ENCODE measurements at regions not wholly inside any gene's neighbourhood (a gene's known extent, or its start where the extent isn't known, plus 50 kb on each side); places are given as distances from the start of the nearest gene placed in this dataset.

- H3K4me3 ChIP-seq = no peak overlapping the region
- no peaks in the 10 kb centered on the region for H3K9me2 ChIP-seq (ENCODE audit: insufficient read depth)
- no peaks in the 10 kb centered on the region for H3K27me3 ChIP-seq (replicated peaks; ENCODE audit: insufficient read depth)
- no peak for TF ChIP-seq EZH2 (IDR thresholded peaks at IDR 0.05; ENCODE audit: insufficient read depth, poor library complexity, severe bottlenecking)
- no peak for TF ChIP-seq EZH2phosphoT487 (IDR thresholded peaks at IDR 0.05; ENCODE audit: insufficient read depth, low read depth)
- no peak overlapping the region for H2AFZ ChIP-seq
- H3K27ac ChIP-seq = no peak overlapping the region
- H3K79me2 ChIP-seq (ENCODE audit: insufficient read depth) = no peaks in the 10 kb centered on the region
- H4K20me1 ChIP-seq (ENCODE audit: insufficient read depth) = no peaks in the 10 kb centered on the region
- no peaks in the 10 kb centered on the region for H3K9me3 ChIP-seq (ENCODE audit: low read depth)
- H3K4me2 ChIP-seq (ENCODE audit: unreplicated experiment) = no peak overlapping the region
- no peaks in the 10 kb centered on the region for H3F3A ChIP-seq (ENCODE audit: insufficient read depth)
- H3K9ac ChIP-seq = no peak overlapping the region
- H3K36me3 ChIP-seq (ENCODE audit: low read depth) = no peaks in the 10 kb centered on the region
- H3K4me1 ChIP-seq (ENCODE audit: insufficient read depth) = no peaks in the 10 kb centered on the region
- in situ Hi-C loops (cut with MboI) = loop anchor here (25.0 kb wide), 1 partner anchor 170 kb away; no protein-coding TSS in a partner anchor
- DNase-seq = no peak
These were observed 326.8 kb downstream of the PIK3C3 start for GRCh38 chr18:42281851-42282250.

- TF ChIP-seq EZH2 (IDR thresholded peaks at IDR 0.05; ENCODE audit: insufficient read depth, poor library complexity, severe bottlenecking) = no peak
- no peak for TF ChIP-seq EZH2phosphoT487 (IDR thresholded peaks at IDR 0.05; ENCODE audit: insufficient read depth, low read depth)
- Histone ChIP-seq H3K27ac (no peak overlapping the region), H2AFZ (no peak overlapping the region), H3K4me1 (ENCODE audit: insufficient read depth) (no peaks in the 10 kb centered on the region), H3K9ac (no peak overlapping the region), H3K9me2 (ENCODE audit: insufficient read depth) (no peaks in the 10 kb centered on the region), H3K27me3 (replicated peaks; ENCODE audit: insufficient read depth) (no peaks in the 10 kb centered on the region), H3K9me3 (ENCODE audit: low read depth) (no peaks in the 10 kb centered on the region), H4K20me1 (ENCODE audit: insufficient read depth) (no peaks in the 10 kb centered on the region), H3K4me2 (ENCODE audit: unreplicated experiment) (no peak overlapping the region), H3K4me3 (no peak overlapping the region), H3K79me2 (ENCODE audit: insufficient read depth) (no peaks in the 10 kb centered on the region), H3F3A (ENCODE audit: insufficient read depth) (no peaks in the 10 kb centered on the region), H3K36me3 (ENCODE audit: low read depth) (no peaks in the 10 kb centered on the region)
- in situ Hi-C loops (cut with MboI) = loop anchor here (25.0 kb wide), 1 partner anchor 175 kb away; no protein-coding TSS in a partner anchor
- DNase-seq = no peak
- 26 to 29% methylated on average over 1 of the region's 1 CpG for WGBS, 2 experiments (ENCODE audit: low coverage in 1 of 2, low lambda C conversion rate in 2 of 2, missing lambda C conversion rate in 2 of 2)
These were observed 332.0 kb downstream of the PIK3C3 start for GRCh38 chr18:42287047-42287446.

GRCh38 chr18:42288129-42288528 is 333.1 kb downstream of the PIK3C3 start:
- no peaks in the 10 kb centered on the region for H3K9me2 ChIP-seq (ENCODE audit: insufficient read depth)
- 71 to 82% methylated on average over 1 of the region's 1 CpG for WGBS, 2 experiments (ENCODE audit: low coverage in 1 of 2, low lambda C conversion rate in 2 of 2, missing lambda C conversion rate in 2 of 2)
- H3F3A ChIP-seq (ENCODE audit: insufficient read depth) = no peaks in the 10 kb centered on the region
- no peak overlapping the region for H2AFZ ChIP-seq
- DNase-seq = no peak
- H3K9ac ChIP-seq = no peak overlapping the region
- TF ChIP-seq EZH2phosphoT487 (IDR thresholded peaks at IDR 0.05; ENCODE audit: insufficient read depth, low read depth) = no peak
- no peak for TF ChIP-seq EZH2 (IDR thresholded peaks at IDR 0.05; ENCODE audit: insufficient read depth, poor library complexity, severe bottlenecking)
- no peaks in the 10 kb centered on the region for H3K36me3 ChIP-seq (ENCODE audit: low read depth)
- H3K79me2 ChIP-seq (ENCODE audit: insufficient read depth) = no peaks in the 10 kb centered on the region
- no peak overlapping the region for H3K4me2 ChIP-seq (ENCODE audit: unreplicated experiment)
- H3K4me3 ChIP-seq = no peak overlapping the region
- no peaks in the 10 kb centered on the region for H4K20me1 ChIP-seq (ENCODE audit: insufficient read depth)
- in situ Hi-C loops (cut with MboI) = loop anchor here (25.0 kb wide), 1 partner anchor 176 kb away; no protein-coding TSS in a partner anchor
- no peaks in the 10 kb centered on the region for H3K9me3 ChIP-seq (ENCODE audit: low read depth)
- H3K4me1 ChIP-seq (ENCODE audit: insufficient read depth) = no peaks in the 10 kb centered on the region
- no peak overlapping the region for H3K27ac ChIP-seq
- no peaks in the 10 kb centered on the region for H3K27me3 ChIP-seq (replicated peaks; ENCODE audit: insufficient read depth)

- Histone ChIP-seq H3K36me3 (ENCODE audit: low read depth) (no peaks in the 10 kb centered on the region), H3K9me2 (ENCODE audit: insufficient read depth) (no peaks in the 10 kb centered on the region), H3K4me2 (ENCODE audit: unreplicated experiment) (no peak overlapping the region), H3K9ac (no peak overlapping the region), H3F3A (ENCODE audit: insufficient read depth) (no peaks in the 10 kb centered on the region), H3K4me3 (no peak overlapping the region), H3K27ac (no peak overlapping the region), H2AFZ (no peak overlapping the region), H3K4me1 (ENCODE audit: insufficient read depth) (no peaks in the 10 kb centered on the region), H3K79me2 (ENCODE audit: insufficient read depth) (no peaks in the 10 kb centered on the region), H4K20me1 (ENCODE audit: insufficient read depth) (no peaks in the 10 kb centered on the region), H3K9me3 (ENCODE audit: low read depth) (no peaks in the 10 kb centered on the region), H3K27me3 (replicated peaks; ENCODE audit: insufficient read depth) (no peaks in the 10 kb centered on the region)
- WGBS, 2 experiments (ENCODE audit: low coverage in 1 of 2, low lambda C conversion rate in 2 of 2, missing lambda C conversion rate in 2 of 2) = 41 to 42% methylated on average over 4 of the region's 4 CpGs
- TF ChIP-seq EZH2phosphoT487 (IDR thresholded peaks at IDR 0.05; ENCODE audit: insufficient read depth, low read depth) (no peak), EZH2 (IDR thresholded peaks at IDR 0.05; ENCODE audit: insufficient read depth, poor library complexity, severe bottlenecking) (no peak)
- in situ Hi-C loops (cut with MboI) = loop anchor here (25.0 kb wide), 1 partner anchor 177 kb away; no protein-coding TSS in a partner anchor
- DNase-seq = no peak
These were observed 334.5 kb downstream of the PIK3C3 start for GRCh38 chr18:42289526-42289925.
